K562 (cell line): ENCODE measurements at regions not wholly inside any gene's neighbourhood (a gene's known extent, or its start where the extent isn't known, plus 50 kb on each side); places are given as distances from the start of the nearest gene placed in this dataset.

Experiments used
- ATAC-seq: fragments of 200-7000 bp; cut with Tn5 transposase; 3 replicates; pipeline ENCODE4 v1.9.1; 2020; ENCODE audit warnings: moderate library complexity
- BruUV-seq: library from RNA; stranded (reverse); fragments of 400-500 nt; replicated peaks from 2 replicates; lab custom pipeline; 2021; lab: Mats Ljungman, UMichigan
- CTCF ChIA-PET: fragments of 300-600 bp; formaldehyde crosslinking; extraction: SDS; loops from one replicate; lab custom pipeline; 2021; ENCODE audit warnings: low intra/inter-chr PET ratio; lab: Yijun Ruan, JAX
- POLR2A ChIA-PET: fragments of 300-600, 350-650 bp; sonication (Branson Sonifier 250); formaldehyde crosslinking; extraction: SDS; loops from one replicate; lab custom pipeline; 2021; ENCODE audit warnings: antibody characterized with exemption, inconsistent platforms; lab: Yijun Ruan, JAX
- DNase-seq, 4 experiments: peaks; one replicate each; pipeline versions ENCODE4 v3.0.0 to v3.0.0-alpha.2; 2011 to 2018; ENCODE audit warnings: low spot score in 3 of 4, mixed read lengths in 3 of 4; ENCODE audit errors: extremely low read depth in 1 of 4
- FAIRE-seq: peaks from 2 replicates; lab custom pipeline; 2011; peaks lifted over from hg19 to GRCh38; lab: Jason Lieb, UNC
- H2AFZ ChIP-seq: 2 replicates; pipeline ENCODE4 v1.6.0; 2011; ENCODE audit warnings: low read depth, low read length, control low read depth, inconsistent platforms
- H3K27ac ChIP-seq: fragments of 200-600 bp; 3 replicates; pipeline ENCODE4 v1.8.0; 2011; ENCODE audit warnings: low read depth, mild to moderate bottlenecking, control low read depth, inconsistent platforms, low read length, moderate library complexity, mixed read lengths; ENCODE audit errors: extremely low read depth
- H3K27me3 ChIP-seq, 2 experiments: fragments of 300-600 bp in 1 of 2; 2 replicates in 1 of 2; 3 replicates in 1 of 2; pipeline versions ENCODE4 v1.6.0 to v1.8.0; 2011; ENCODE audit warnings: inconsistent platforms in 2 of 2, low read length in 2 of 2, mild to moderate bottlenecking in 1 of 2, mixed read lengths in 1 of 2, moderate library complexity in 1 of 2; ENCODE audit not compliant: control insufficient read depth in 2 of 2, insufficient read depth in 2 of 2
- H3K36me3 ChIP-seq: fragments of 300-600 bp; 3 replicates; pipeline ENCODE4 v1.8.0; 2011; ENCODE audit warnings: mild to moderate bottlenecking, low read length, inconsistent platforms; ENCODE audit not compliant: control insufficient read depth, insufficient read depth
- H3K4me1 ChIP-seq, 2 experiments: fragments of 200-600 bp in 1 of 2; replicated peaks in 1 of 2; 2 replicates in 1 of 2; 3 replicates in 1 of 2; pipeline versions ENCODE4 v1.5.1 to v1.8.0; 2011; ENCODE audit warnings: inconsistent platforms in 2 of 2, low read length in 2 of 2, mild to moderate bottlenecking in 1 of 2, mixed read lengths in 1 of 2, moderate library complexity in 1 of 2; ENCODE audit not compliant: control insufficient read depth in 2 of 2, insufficient read depth in 2 of 2
- H3K4me2 ChIP-seq: 2 replicates; pipeline ENCODE4 v1.6.1; 2011; ENCODE audit warnings: low read length, control low read depth, inconsistent platforms, mixed read lengths; ENCODE audit not compliant: insufficient read depth
- H3K4me3 ChIP-seq: fragments of 200-600 bp; sonication (generic), shearing (Covaris generic); 2 replicates; pipeline ENCODE4 v1.5.1; 2016; ENCODE audit warnings: control low read depth, inconsistent platforms
- H3K79me2 ChIP-seq: fragments of 200-600 bp; 3 replicates; pipeline ENCODE4 v1.8.0; 2011; ENCODE audit warnings: low read length, inconsistent platforms; ENCODE audit not compliant: control insufficient read depth, insufficient read depth
- H3K9ac ChIP-seq, 2 experiments: 2 replicates each; pipeline versions ENCODE4 v1.6.0 to v1.6.1; 2011; ENCODE audit warnings: low read depth in 2 of 2, low read length in 2 of 2, control low read depth in 1 of 2, inconsistent platforms in 1 of 2, mild to moderate bottlenecking in 1 of 2, mixed read lengths in 1 of 2; ENCODE audit not compliant: insufficient read depth in 1 of 2
- H3K9me1 ChIP-seq: one replicate; pipeline ENCODE4 v1.6.0; 2011; ENCODE audit warnings: inconsistent platforms, mild to moderate bottlenecking, low read length, moderate library complexity; ENCODE audit not compliant: control insufficient read depth, insufficient read depth
- H3K9me3 ChIP-seq: replicated peaks from 2 replicates; pipeline ENCODE4 v1.5.1; 2011; ENCODE audit warnings: low read depth, low read length, inconsistent platforms; ENCODE audit not compliant: control insufficient read depth, insufficient read depth
- H4K20me1 ChIP-seq: replicated peaks from 2 replicates; pipeline ENCODE4 v1.6.1; 2011; ENCODE audit warnings: low read length, inconsistent platforms, mixed read lengths; ENCODE audit not compliant: control insufficient read depth, insufficient read depth
- ARID1B ChIP-seq: fragments of 450-650 bp; IDR thresholded peaks from 2 replicates; pipeline ENCODE4 v1.6.1; 2016; ENCODE audit warnings: antibody characterized with exemption, mild to moderate bottlenecking, inconsistent platforms
- BCOR ChIP-seq: fragments of 450-650 bp; IDR thresholded peaks from 2 replicates; pipeline ENCODE4 v1.6.1; 2016
- CHCHD3 ChIP-seq: fragments of 250-450 bp; sonication (Bioruptor Pico); IDR thresholded peaks from 2 replicates; pipeline ENCODE4 v2.1.2; 2022; ENCODE audit warnings: mild to moderate bottlenecking
- GABPB1 ChIP-seq: sonication (generic); formaldehyde crosslinking; IDR thresholded peaks from 2 replicates; pipeline ENCODE4 v1.8.0; 2022; ENCODE audit warnings: mild to moderate bottlenecking, missing genetic modification reagents
- GATAD2B ChIP-seq: fragments of 450-650 bp; IDR thresholded peaks from 2 replicates; pipeline ENCODE4 v1.6.1; 2017; ENCODE audit warnings: mild to moderate bottlenecking, borderline replicate concordance
- MYNN ChIP-seq, 2 experiments: sonication (generic); formaldehyde crosslinking in 1 of 2; IDR thresholded peaks; 2 replicates each; pipeline versions ENCODE4 v1.5.0 to v1.6.1; 2016 to 2020; ENCODE audit warnings: antibody characterized with exemption in 1 of 2, missing genetic modification reagents in 1 of 2
- POLR2B ChIP-seq: fragments of 450-650 bp; IDR thresholded peaks from 2 replicates; pipeline ENCODE4 v1.6.1; 2018; ENCODE audit warnings: low read depth; ENCODE audit not compliant: partially characterized antibody
- RHOXF2B ChIP-seq: fragments of 250-450 bp; sonication (Bioruptor Pico); conservative IDR thresholded peaks from 2 replicates; pipeline ENCODE4 v1.5.1; 2021
- SMARCC2 ChIP-seq: fragments of 450-650 bp; IDR thresholded peaks from 2 replicates; pipeline ENCODE4 v1.6.1; 2017; ENCODE audit warnings: antibody characterized with exemption, moderate library complexity, mild to moderate bottlenecking, low read depth
- TAF1 ChIP-seq: IDR thresholded peaks from 2 replicates; pipeline ENCODE4 v1.6.1; 2011; ENCODE audit warnings: mild to moderate bottlenecking, low read length, moderate library complexity; ENCODE audit not compliant: insufficient read depth, control insufficient read depth, severe bottlenecking; ENCODE audit errors: extremely low read depth
- THAP7 ChIP-seq: fragments of 250-450 bp; sonication (Bioruptor Pico); IDR thresholded peaks from 2 replicates; pipeline ENCODE4 v1.5.0; 2021
- VEZF1 ChIP-seq: fragments of 200-800 bp; sonication (Bioruptor generic); IDR thresholded peaks from 2 replicates; pipeline ENCODE4 v1.6.1; 2017; ENCODE audit warnings: missing genetic modification characterization, missing compliant biosample characterization
- ZBTB17 ChIP-seq: fragments of 450-650 bp; formaldehyde crosslinking; IDR thresholded peaks from 2 replicates; pipeline ENCODE4 v1.4.0; 2020; ENCODE audit warnings: mild to moderate bottlenecking
- WGBS: fragments of 100-300 bp; shearing (Covaris generic); methylation state at CpG from one replicate; pipeline ENCODE4 v1.1.6; 2016; ENCODE audit warnings: low coverage, mixed read lengths; ENCODE audit not compliant: insufficient coverage; ENCODE audit errors: missing lambda C conversion rate; 5-methylcytosine and 5-hydroxymethylcytosine counted together
- in situ Hi-C: fragments of 300-500 bp; cut with MboI; formaldehyde crosslinking; loops from 4 replicates; pipeline ENCODE4 v1.15.0; 2018; ENCODE audit warnings: inconsistent platforms, mixed read lengths
- intact Hi-C: fragments of 100-400 bp; cut with micrococcal nuclease; formaldehyde crosslinking; loops from 2 replicates; pipeline ENCODE4 v1.14.2; 2022
- TF ChIP-seq, protein P1 (sequence below): fragments of 250-450 bp; sonication (Bioruptor Pico); IDR thresholded peaks from 2 replicates; pipeline ENCODE4 v1.5.0; 2022; ENCODE audit warnings: mild to moderate bottlenecking
- TF ChIP-seq, protein P2 (sequence below), 2 experiments: fragments of 250-450 bp in 1 of 2; fragments of 450-650 bp in 1 of 2; sonication (Bioruptor Pico) in 1 of 2; IDR thresholded peaks; 2 replicates each; pipeline versions ENCODE4 v1.6.1 to v1.8.0; 2016 to 2021; ENCODE audit warnings: mild to moderate bottlenecking in 2 of 2, moderate library complexity in 2 of 2, missing compliant biosample characterization in 1 of 2, missing genetic modification characterization in 1 of 2
- TF ChIP-seq, protein P3 (sequence below): fragments of 450-650 bp; IDR thresholded peaks from 2 replicates; pipeline ENCODE4 v1.6.1; 2018; ENCODE audit warnings: mild to moderate bottlenecking, low read depth; ENCODE audit not compliant: partially characterized antibody

GRCh38 chr1:209387271-209387968 is 196.1 kb upstream of the CAMK1G start:
- POLR2A ChIA-PET, result interaction anchor here (0.7 kb wide), 1 partner anchor 339 kb away, joined by 4 read pairs; no protein-coding TSS in a partner anchor
- FAIRE-seq, result no peak
- TF ChIP-seq GATAD2B (no peak), CHCHD3 (CRISPR knock-in tag) (no peak), SMARCC2 (no peak), RHOXF2B (CRISPR knock-in tag) (no peak), GABPB1 (CRISPR knock-in tag) (no peak), THAP7 (no peak), POLR2B (no peak), BCOR (no peak), ZBTB17 (CRISPR knock-in tag) (no peak), ARID1B (no peak), VEZF1 (no peak), TAF1 (no peak), MYNN (IDR thresholded peaks at IDR 0.05) (no peak), MYNN (CRISPR knock-in tag; IDR thresholded peaks at IDR 0.05) (no peak)
- TF ChIP-seq, protein P1, sequence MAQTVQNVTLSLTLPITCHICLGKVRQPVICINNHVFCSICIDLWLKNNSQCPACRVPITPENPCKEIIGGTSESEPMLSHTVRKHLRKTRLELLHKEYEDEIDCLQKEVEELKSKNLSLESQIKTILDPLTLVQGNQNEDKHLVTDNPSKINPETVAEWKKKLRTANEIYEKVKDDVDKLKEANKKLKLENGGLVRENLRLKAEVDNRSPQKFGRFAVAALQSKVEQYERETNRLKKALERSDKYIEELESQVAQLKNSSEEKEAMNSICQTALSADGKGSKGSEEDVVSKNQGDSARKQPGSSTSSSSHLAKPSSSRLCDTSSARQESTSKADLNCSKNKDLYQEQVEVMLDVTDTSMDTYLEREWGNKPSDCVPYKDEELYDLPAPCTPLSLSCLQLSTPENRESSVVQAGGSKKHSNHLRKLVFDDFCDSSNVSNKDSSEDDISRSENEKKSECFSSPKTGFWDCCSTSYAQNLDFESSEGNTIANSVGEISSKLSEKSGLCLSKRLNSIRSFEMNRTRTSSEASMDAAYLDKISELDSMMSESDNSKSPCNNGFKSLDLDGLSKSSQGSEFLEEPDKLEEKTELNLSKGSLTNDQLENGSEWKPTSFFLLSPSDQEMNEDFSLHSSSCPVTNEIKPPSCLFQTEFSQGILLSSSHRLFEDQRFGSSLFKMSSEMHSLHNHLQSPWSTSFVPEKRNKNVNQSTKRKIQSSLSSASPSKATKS, result no peak
- TF ChIP-seq, protein P2, sequence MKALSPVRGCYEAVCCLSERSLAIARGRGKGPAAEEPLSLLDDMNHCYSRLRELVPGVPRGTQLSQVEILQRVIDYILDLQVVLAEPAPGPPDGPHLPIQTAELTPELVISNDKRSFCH (CRISPR knock-in tag; IDR thresholded peaks at IDR 0.05), result no peak
- TF ChIP-seq, protein P2 (tag; IDR thresholded peaks at IDR 0.05), result no peak
- TF ChIP-seq, protein P3, sequence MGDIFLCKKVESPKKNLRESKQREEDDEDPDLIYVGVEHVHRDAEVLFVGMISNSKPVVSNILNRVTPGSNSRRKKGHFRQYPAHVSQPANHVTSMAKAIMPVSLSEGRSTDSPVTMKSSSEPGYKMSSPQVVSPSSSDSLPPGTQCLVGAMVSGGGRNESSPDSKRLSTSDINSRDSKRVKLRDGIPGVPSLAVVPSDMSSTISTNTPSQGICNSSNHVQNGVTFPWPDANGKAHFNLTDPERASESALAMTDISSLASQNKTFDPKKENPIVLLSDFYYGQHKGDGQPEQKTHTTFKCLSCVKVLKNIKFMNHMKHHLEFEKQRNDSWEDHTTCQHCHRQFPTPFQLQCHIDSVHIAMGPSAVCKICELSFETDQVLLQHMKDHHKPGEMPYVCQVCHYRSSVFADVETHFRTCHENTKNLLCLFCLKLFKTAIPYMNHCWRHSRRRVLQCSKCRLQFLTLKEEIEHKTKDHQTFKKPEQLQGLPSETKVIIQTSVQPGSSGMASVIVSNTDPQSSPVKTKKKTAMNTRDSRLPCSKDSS, result no peak

More at GRCh38 chr1:209387271-209387968, 196.1 kb upstream of the CAMK1G start:
- no TSS peak for BruUV-seq
- no peaks in the 10 kb centered on the region for H3K4me1 ChIP-seq
- no peak overlapping the region for H3K9ac ChIP-seq
- no peak for DNase-seq
- no peak for ATAC-seq
- no peaks in the 10 kb centered on the region for H3K9me3 ChIP-seq
- CTCF ChIA-PET, result no interaction called here
- H3K4me3 ChIP-seq, result no peak overlapping the region
- no peaks in the 10 kb centered on the region for H3K79me2 ChIP-seq
- H4K20me1 ChIP-seq, result no peaks in the 10 kb centered on the region
- no peaks in the 10 kb centered on the region for H3K27me3 ChIP-seq
- no peaks in the 10 kb centered on the region for H3K9me1 ChIP-seq
- WGBS, result 0% methylated on average over 5 of the region's 5 CpGs
- no peak overlapping the region for H3K4me2 ChIP-seq
- in situ Hi-C loops (no loop called here), intact Hi-C loops (no loop called here)
- H3K27ac ChIP-seq, result no peak overlapping the region
- H2AFZ ChIP-seq, result no peak overlapping the region
- H3K36me3 ChIP-seq, result no peaks in the 10 kb centered on the region
